ENCODE measurements at regions not wholly inside any gene's neighbourhood (a gene's known extent, or its start where the extent isn't known, plus 50 kb on each side); places are given as distances from the start of the nearest gene placed in this dataset.

DNA sequence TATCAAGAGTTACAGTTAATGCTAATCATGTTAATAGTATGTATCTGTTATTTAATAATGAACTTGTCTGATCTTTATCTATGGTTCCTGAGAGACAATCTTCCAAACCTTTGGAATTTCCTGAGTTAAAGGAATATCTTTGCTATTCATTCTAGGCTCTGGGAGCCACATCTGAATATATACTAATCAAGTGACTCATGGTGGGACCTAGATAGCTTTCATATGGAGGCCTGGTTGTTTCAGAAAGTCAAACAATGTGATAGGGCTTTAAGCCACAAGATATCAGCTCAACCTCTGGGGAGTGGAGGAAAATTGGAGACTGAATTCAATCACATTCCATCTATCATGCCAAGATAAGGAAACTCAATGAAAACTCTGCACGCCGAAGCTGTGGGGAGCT lies 746.4 kb downstream of the TNS3 start:
- no peaks in the 10 kb centered on the region for H3K4me1 Mint-ChIP-seq
- no peaks in the 10 kb centered on the region for H3K27me3 ChIP-seq (ENCODE audit: control insufficient read depth, insufficient read depth, low read length)

DNA sequence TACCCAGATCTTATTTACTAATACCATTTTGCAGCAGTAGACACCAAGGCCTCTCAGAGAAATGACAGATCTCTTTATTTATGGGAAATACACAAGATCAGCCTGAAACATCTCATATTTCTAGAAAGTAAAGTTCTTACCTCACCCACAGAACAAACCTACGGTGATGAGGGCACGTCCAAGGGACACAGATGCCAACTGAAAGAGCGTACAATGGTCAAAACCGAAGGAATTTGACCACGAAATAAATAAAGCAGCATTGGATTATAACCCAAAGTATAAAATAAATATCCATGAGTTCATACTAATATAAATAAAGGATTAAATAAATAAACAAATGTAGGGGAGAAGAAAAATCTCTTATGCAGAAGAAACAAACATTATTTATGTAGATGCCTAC lies 747.0 kb downstream of the TNS3 start:
- no peak for ATAC-seq (ENCODE audit: low read depth in 2 of 2)
- no peaks in the 10 kb centered on the region for H3K36me3 Mint-ChIP-seq
- H3K27me3 ChIP-seq (ENCODE audit: control insufficient read depth, insufficient read depth, low read length) = no peaks in the 10 kb centered on the region
- H3K9me3 Mint-ChIP-seq = peaks cover 2 to 25% (median 7%) of the 10 kb centered on the region in 7 donors
- H3K4me3 Mint-ChIP-seq = no peak overlapping the region
- H3K4me1 ChIP-seq (ENCODE audit: control insufficient read depth, insufficient read depth, low read length, poor library complexity, severe bottlenecking) = no peaks in the 10 kb centered on the region
- H3K4me3 ChIP-seq (ENCODE audit: low read depth, low read length) = no peak overlapping the region
- no peak for DNase-seq
- no peaks in the 10 kb centered on the region for H3K36me3 ChIP-seq (ENCODE audit: control insufficient read depth, insufficient read depth, low read length)
- peaks cover 0 to 1% of the 10 kb centered on the region in 2 experiments for H3K9me3 ChIP-seq (ENCODE audit: control insufficient read depth in 2 of 2, low read length in 2 of 2)
- H3K27ac ChIP-seq (ENCODE audit: insufficient read depth, low read length, poor library complexity, severe bottlenecking) = no peak overlapping the region
- H3K27ac Mint-ChIP-seq = no peak overlapping the region
- no peaks in the 10 kb centered on the region for H3K4me1 Mint-ChIP-seq
- no peaks in the 10 kb centered on the region for H3K27me3 Mint-ChIP-seq

More for the DNA sequence above, 746.4 kb downstream of the TNS3 start:
- H3K9me3 ChIP-seq (ENCODE audit: control insufficient read depth in 2 of 2, low read length in 2 of 2) = peaks cover 0 to 1% of the 10 kb centered on the region in 2 experiments
- ATAC-seq (ENCODE audit: low read depth in 2 of 2) (no peak), DNase-seq (no peak)
- no peak overlapping the region for H3K4me3 ChIP-seq (ENCODE audit: low read depth, low read length)
- no peaks in the 10 kb centered on the region for H3K27me3 Mint-ChIP-seq
- H3K36me3 Mint-ChIP-seq = no peaks in the 10 kb centered on the region
- H3K4me1 ChIP-seq (ENCODE audit: control insufficient read depth, insufficient read depth, low read length, poor library complexity, severe bottlenecking) = no peaks in the 10 kb centered on the region
- H3K4me3 Mint-ChIP-seq = no peak overlapping the region
- no peaks in the 10 kb centered on the region for H3K36me3 ChIP-seq (ENCODE audit: control insufficient read depth, insufficient read depth, low read length)
- no peak overlapping the region for H3K27ac Mint-ChIP-seq
- H3K9me3 Mint-ChIP-seq = peaks cover 2 to 21% (median 7%) of the 10 kb centered on the region in 7 donors
- no peak overlapping the region for H3K27ac ChIP-seq (ENCODE audit: insufficient read depth, low read length, poor library complexity, severe bottlenecking)

DNA sequence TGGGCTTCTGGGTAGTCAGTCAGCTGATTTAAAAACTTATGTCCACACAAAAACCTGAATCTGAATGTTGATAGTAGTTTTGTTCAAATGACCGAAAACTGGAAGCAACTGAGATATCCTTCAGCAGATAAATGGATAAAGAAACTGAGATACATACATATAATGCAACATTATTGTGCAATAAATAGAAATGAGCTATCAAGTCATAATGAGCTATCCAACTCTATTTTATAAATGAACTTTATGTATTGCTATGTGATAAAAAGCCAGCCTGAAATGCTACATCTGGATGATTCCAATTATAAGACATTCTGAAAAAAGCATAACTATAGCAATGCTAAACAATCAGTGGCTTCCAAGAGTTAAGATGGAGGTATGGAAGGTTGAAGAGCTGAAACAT lies 748.7 kb downstream of the TNS3 start:
- Histone ChIP-seq H3K4me3 (ENCODE audit: low read depth, low read length) (no peak overlapping the region), H3K36me3 (ENCODE audit: control insufficient read depth, insufficient read depth, low read length) (no peaks in the 10 kb centered on the region), H3K9me3 (ENCODE audit: control insufficient read depth in 2 of 2, low read length in 2 of 2) (peaks cover 0 to 1% of the 10 kb centered on the region in 2 experiments), H3K27me3 (ENCODE audit: control insufficient read depth, insufficient read depth, low read length) (no peaks in the 10 kb centered on the region), H3K27ac (ENCODE audit: insufficient read depth, low read length, poor library complexity, severe bottlenecking) (no peak overlapping the region), H3K4me1 (ENCODE audit: control insufficient read depth, insufficient read depth, low read length, poor library complexity, severe bottlenecking) (no peaks in the 10 kb centered on the region)
- no peaks in the 10 kb centered on the region for H3K4me1 Mint-ChIP-seq
- DNase-seq = no peak
- H3K9me3 Mint-ChIP-seq = peaks cover 2 to 29% (median 5%) of the 10 kb centered on the region in 7 donors
- H3K27ac Mint-ChIP-seq = no peak overlapping the region
- no peaks in the 10 kb centered on the region for H3K36me3 Mint-ChIP-seq
- ATAC-seq (ENCODE audit: low read depth in 2 of 2) = no peak
- H3K27me3 Mint-ChIP-seq = no peaks in the 10 kb centered on the region
- no peak overlapping the region for H3K4me3 Mint-ChIP-seq

DNA sequence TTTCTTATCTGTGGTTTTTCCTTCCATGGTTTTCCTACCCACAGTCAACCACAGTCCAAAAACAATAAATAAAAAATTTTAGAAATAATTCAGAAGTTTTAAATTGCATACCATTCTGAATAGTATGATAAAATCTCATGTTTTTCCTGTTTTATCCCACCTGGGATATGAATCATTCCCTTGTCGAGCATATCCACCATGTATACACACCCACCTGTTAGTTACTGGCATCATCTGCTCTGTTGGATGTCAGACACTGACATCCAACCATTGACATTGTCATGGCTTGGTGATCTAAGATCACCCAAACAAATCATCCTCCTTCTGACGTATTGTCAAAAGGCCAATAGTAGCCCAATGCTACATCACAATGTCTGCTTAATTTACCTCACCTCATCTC lies 749.8 kb downstream of the TNS3 start:
- H3K36me3 ChIP-seq (ENCODE audit: control insufficient read depth, insufficient read depth, low read length) = no peaks in the 10 kb centered on the region
- H3K4me3 ChIP-seq (ENCODE audit: low read depth, low read length) = no peak overlapping the region
- H3K27ac ChIP-seq (ENCODE audit: insufficient read depth, low read length, poor library complexity, severe bottlenecking) = no peak overlapping the region
- H3K9me3 Mint-ChIP-seq = peaks cover 2 to 26% (median 5%) of the 10 kb centered on the region in 7 donors
- H3K36me3 Mint-ChIP-seq = no peaks in the 10 kb centered on the region
- no peaks in the 10 kb centered on the region for H3K4me1 Mint-ChIP-seq
- ATAC-seq (ENCODE audit: low read depth in 2 of 2) = no peak
- H3K9me3 ChIP-seq (ENCODE audit: control insufficient read depth in 2 of 2, low read length in 2 of 2) = peaks cover 0 to 1% of the 10 kb centered on the region in 2 experiments
- no peak overlapping the region for H3K27ac Mint-ChIP-seq
- H3K27me3 ChIP-seq (ENCODE audit: control insufficient read depth, insufficient read depth, low read length) = no peaks in the 10 kb centered on the region
- no peaks in the 10 kb centered on the region for H3K4me1 ChIP-seq (ENCODE audit: control insufficient read depth, insufficient read depth, low read length, poor library complexity, severe bottlenecking)
- no peak for DNase-seq
- no peak overlapping the region for H3K4me3 Mint-ChIP-seq
- H3K27me3 Mint-ChIP-seq = no peaks in the 10 kb centered on the region

- no peaks in the 10 kb centered on the region for H3K4me1 ChIP-seq (ENCODE audit: control insufficient read depth, insufficient read depth, low read length, poor library complexity, severe bottlenecking)
- Mint-ChIP-seq H3K36me3 (no peaks in the 10 kb centered on the region), H3K9me3 (peaks cover 0 to 15% (median 12%) of the 10 kb centered on the region in 7 donors), H3K4me3 (no peak overlapping the region), H3K27me3 (no peaks in the 10 kb centered on the region), H3K4me1 (no peaks in the 10 kb centered on the region), H3K27ac (no peak overlapping the region)
- no peak overlapping the region for H3K4me3 ChIP-seq (ENCODE audit: low read depth, low read length)
- no peaks in the 10 kb centered on the region for H3K9me3 ChIP-seq (ENCODE audit: control insufficient read depth in 2 of 2, low read length in 2 of 2)
- DNase-seq = no peak
- H3K27ac ChIP-seq (ENCODE audit: insufficient read depth, low read length, poor library complexity, severe bottlenecking) = no peak overlapping the region
- ATAC-seq (ENCODE audit: low read depth in 2 of 2) = no peak
- H3K36me3 ChIP-seq (ENCODE audit: control insufficient read depth, insufficient read depth, low read length) = no peaks in the 10 kb centered on the region
- H3K27me3 ChIP-seq (ENCODE audit: control insufficient read depth, insufficient read depth, low read length) = no peaks in the 10 kb centered on the region
Observed at GRCh38 chr7:46819819-46820218, 762.1 kb downstream of the TNS3 start.

DNA sequence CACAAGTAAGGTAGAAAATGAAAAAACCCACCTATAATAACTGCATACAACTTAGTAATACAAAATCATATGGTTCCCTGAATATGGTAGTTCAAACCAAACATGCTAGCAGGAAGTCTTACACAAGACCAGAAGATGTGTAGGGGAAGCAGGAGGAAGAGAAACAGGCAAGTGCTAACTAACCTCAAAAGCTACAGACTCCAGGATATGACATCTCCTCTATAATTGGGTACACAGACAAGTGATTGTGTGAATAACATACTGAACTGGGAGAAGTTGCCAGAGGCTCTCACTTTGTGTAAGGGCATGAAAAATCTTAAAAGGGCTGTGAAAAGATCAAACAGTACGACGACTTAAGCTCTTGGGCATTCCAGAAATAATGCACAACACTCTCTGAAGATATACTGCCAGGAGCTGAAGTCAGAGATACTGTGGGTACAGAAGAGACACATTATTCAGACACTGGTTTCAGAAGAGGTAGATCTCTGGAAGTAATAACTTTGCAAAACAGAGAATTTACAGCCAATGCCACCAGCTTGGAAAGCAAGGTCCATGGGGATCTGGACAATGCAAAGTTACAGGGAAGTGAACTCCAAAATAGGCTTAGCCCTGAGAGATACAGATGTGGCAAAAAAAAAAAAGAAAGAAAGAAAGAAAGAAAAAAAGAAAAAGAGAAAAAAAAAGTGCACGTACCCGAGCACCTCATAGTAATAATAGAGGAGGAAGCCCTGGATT lies 767.2 kb downstream of the TNS3 start:
- DNase-seq (no peak), ATAC-seq (ENCODE audit: low read depth in 2 of 2) (no peak)
- Histone ChIP-seq H3K27me3 (ENCODE audit: control insufficient read depth, insufficient read depth, low read length) (no peaks in the 10 kb centered on the region), H3K4me3 (ENCODE audit: low read depth, low read length) (no peak overlapping the region), H3K4me1 (ENCODE audit: control insufficient read depth, insufficient read depth, low read length, poor library complexity, severe bottlenecking) (no peaks in the 10 kb centered on the region), H3K9me3 (ENCODE audit: control insufficient read depth in 2 of 2, low read length in 2 of 2) (peaks cover 2 to 7% of the 10 kb centered on the region in 2 experiments), H3K27ac (ENCODE audit: insufficient read depth, low read length, poor library complexity, severe bottlenecking) (no peak overlapping the region), H3K36me3 (ENCODE audit: control insufficient read depth, insufficient read depth, low read length) (no peaks in the 10 kb centered on the region)
- Mint-ChIP-seq H3K27me3 (no peaks in the 10 kb centered on the region), H3K36me3 (no peaks in the 10 kb centered on the region), H3K9me3 (peaks cover 0 to 18% (median 10%) of the 10 kb centered on the region in 7 donors), H3K4me1 (no peaks in the 10 kb centered on the region), H3K4me3 (no peak overlapping the region), H3K27ac (no peak overlapping the region)

GRCh38 chr7:46812101-46812675 lies 769.7 kb downstream of the TNS3 start:
- no peaks in the 10 kb centered on the region for H3K27me3 Mint-ChIP-seq
- no peak overlapping the region for H3K4me3 Mint-ChIP-seq
- Histone ChIP-seq H3K36me3 (ENCODE audit: control insufficient read depth, insufficient read depth, low read length) (no peaks in the 10 kb centered on the region), H3K27ac (ENCODE audit: insufficient read depth, low read length, poor library complexity, severe bottlenecking) (no peak overlapping the region), H3K4me1 (ENCODE audit: control insufficient read depth, insufficient read depth, low read length, poor library complexity, severe bottlenecking) (no peaks in the 10 kb centered on the region), H3K9me3 (ENCODE audit: control insufficient read depth in 2 of 2, low read length in 2 of 2) (peaks cover 5 to 7% of the 10 kb centered on the region in 2 experiments), H3K4me3 (ENCODE audit: low read depth, low read length) (no peak overlapping the region), H3K27me3 (ENCODE audit: control insufficient read depth, insufficient read depth, low read length) (no peaks in the 10 kb centered on the region)
- H3K9me3 Mint-ChIP-seq = peaks cover 0 to 19% (median 9%) of the 10 kb centered on the region in 7 donors
- no peaks in the 10 kb centered on the region for H3K36me3 Mint-ChIP-seq
- ATAC-seq (ENCODE audit: low read depth in 2 of 2) (no peak), DNase-seq (no peak)
- H3K4me1 Mint-ChIP-seq = no peaks in the 10 kb centered on the region
- H3K27ac Mint-ChIP-seq = no peak overlapping the region

GRCh38 chr7:46811529-46811928 lies 770.4 kb downstream of the TNS3 start:
- Mint-ChIP-seq H3K4me3 (no peak overlapping the region), H3K36me3 (no peaks in the 10 kb centered on the region), H3K4me1 (no peaks in the 10 kb centered on the region), H3K27me3 (no peaks in the 10 kb centered on the region), H3K9me3 (peaks cover 0 to 24% (median 5%) of the 10 kb centered on the region in 7 donors), H3K27ac (no peak overlapping the region)
- Histone ChIP-seq H3K4me1 (ENCODE audit: control insufficient read depth, insufficient read depth, low read length, poor library complexity, severe bottlenecking) (no peaks in the 10 kb centered on the region), H3K27me3 (ENCODE audit: control insufficient read depth, insufficient read depth, low read length) (no peaks in the 10 kb centered on the region), H3K9me3 (ENCODE audit: control insufficient read depth in 2 of 2, low read length in 2 of 2) (peaks cover 5 to 7% of the 10 kb centered on the region in 2 experiments), H3K36me3 (ENCODE audit: control insufficient read depth, insufficient read depth, low read length) (no peaks in the 10 kb centered on the region), H3K27ac (ENCODE audit: insufficient read depth, low read length, poor library complexity, severe bottlenecking) (no peak overlapping the region), H3K4me3 (ENCODE audit: low read depth, low read length) (no peak overlapping the region)
- ATAC-seq (ENCODE audit: low read depth in 2 of 2) = no peak
- no peak for DNase-seq
